Adrenal gland (tissue), 5 donors: ENCODE measurements at regions not wholly inside any gene's neighbourhood (a gene's known extent, or its start where the extent isn't known, plus 50 kb on each side); places are given as distances from the start of the nearest gene placed in this dataset.

Experiments used
- POLR2A ChIP-seq, 2 donors: fragments of 450-650 bp; IDR thresholded peaks; one replicate each; pipeline ENCODE4 v1.6.1; 2017; ENCODE audit warnings: antibody characterized with exemption in 2 of 2, mild to moderate bottlenecking in 2 of 2, moderate library complexity in 1 of 2
- TF ChIP-seq, protein P1 (sequence below), 6 experiments: fragments of 450-650 bp in 4 of 6; fragments of 200-600 bp in 2 of 6; sonication (generic) in 1 of 6; IDR thresholded peaks; 1 replicate in 5 of 6; 2 replicates in 1 of 6; pipeline versions ENCODE4 v1.5.1 to v1.8.0; 2016 to 2021; ENCODE audit warnings: antibody characterized with exemption in 6 of 6, mild to moderate bottlenecking in 2 of 6, moderate library complexity in 1 of 6
- donor health status: DM: no; HTN: no; CAD: no.

- TF ChIP-seq, protein P1, sequence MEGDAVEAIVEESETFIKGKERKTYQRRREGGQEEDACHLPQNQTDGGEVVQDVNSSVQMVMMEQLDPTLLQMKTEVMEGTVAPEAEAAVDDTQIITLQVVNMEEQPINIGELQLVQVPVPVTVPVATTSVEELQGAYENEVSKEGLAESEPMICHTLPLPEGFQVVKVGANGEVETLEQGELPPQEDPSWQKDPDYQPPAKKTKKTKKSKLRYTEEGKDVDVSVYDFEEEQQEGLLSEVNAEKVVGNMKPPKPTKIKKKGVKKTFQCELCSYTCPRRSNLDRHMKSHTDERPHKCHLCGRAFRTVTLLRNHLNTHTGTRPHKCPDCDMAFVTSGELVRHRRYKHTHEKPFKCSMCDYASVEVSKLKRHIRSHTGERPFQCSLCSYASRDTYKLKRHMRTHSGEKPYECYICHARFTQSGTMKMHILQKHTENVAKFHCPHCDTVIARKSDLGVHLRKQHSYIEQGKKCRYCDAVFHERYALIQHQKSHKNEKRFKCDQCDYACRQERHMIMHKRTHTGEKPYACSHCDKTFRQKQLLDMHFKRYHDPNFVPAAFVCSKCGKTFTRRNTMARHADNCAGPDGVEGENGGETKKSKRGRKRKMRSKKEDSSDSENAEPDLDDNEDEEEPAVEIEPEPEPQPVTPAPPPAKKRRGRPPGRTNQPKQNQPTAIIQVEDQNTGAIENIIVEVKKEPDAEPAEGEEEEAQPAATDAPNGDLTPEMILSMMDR (IDR thresholded peaks at IDR 0.05), result no peak
- no peak for TF ChIP-seq POLR2A (IDR thresholded peaks at IDR 0.05)
These were observed 56.8 kb upstream of the SEPTIN5 start for GRCh38 chr22:19657252-19658056.
